Fibroblast of peridontal ligament (primary cell): ENCODE measurements at regions not wholly inside any gene's neighbourhood (a gene's known extent, or its start where the extent isn't known, plus 50 kb on each side); places are given as distances from the start of the nearest gene placed in this dataset.

Experiments
- DNase-seq: peaks from one replicate; pipeline ENCODE4 v3.0.0-alpha.2; 2010; ENCODE audit errors: extremely low read depth

DNA sequence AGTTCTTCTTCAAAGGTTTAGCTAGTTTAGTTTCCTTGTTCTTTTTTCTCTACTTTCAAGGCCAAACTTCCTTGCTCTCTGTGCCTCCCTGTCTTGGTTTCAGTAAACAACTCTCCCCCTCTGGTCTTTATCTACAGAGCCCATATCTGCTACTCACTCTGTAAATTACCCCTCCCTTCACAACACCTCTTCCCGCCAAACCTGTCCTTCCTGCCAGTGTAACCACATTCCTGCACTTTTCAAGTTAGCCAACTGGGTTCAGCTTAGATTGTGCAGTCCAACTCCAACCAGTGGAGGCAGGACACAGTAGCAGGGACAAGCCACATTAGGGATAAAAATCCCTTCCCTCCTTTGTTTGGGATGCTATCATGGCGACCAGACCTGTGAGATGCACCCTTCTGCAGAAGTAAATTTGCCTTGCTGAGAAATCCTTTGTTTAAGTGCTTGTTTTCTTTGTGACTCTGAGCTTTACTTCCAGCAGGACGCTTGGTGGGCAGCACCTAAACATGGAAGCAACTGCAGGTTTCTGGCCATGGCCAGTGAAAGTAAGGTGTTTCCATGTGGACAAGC is 706.0 kb downstream of the KCNJ3 start:
- DNase-seq, result no peak

DNA sequence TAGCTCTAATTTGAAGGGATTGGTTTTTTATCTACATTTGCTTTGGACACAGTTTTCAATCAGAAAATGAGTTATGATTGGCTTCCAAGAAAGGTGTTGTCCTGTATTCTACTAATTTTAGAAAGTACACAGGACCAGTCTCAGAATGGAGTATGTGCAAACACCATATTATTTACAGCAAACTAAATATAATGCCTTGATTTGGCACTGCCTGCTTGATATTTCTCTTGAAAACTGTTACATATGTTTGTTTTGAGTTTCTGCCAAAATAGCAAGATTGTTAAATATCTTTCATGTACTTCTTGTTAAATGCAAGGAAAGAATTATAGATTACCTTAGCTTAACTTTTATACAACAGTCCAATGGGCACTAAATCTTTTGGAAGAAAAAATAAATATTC is 694.9 kb downstream of the KCNJ3 start:
- no peak for DNase-seq

DNA sequence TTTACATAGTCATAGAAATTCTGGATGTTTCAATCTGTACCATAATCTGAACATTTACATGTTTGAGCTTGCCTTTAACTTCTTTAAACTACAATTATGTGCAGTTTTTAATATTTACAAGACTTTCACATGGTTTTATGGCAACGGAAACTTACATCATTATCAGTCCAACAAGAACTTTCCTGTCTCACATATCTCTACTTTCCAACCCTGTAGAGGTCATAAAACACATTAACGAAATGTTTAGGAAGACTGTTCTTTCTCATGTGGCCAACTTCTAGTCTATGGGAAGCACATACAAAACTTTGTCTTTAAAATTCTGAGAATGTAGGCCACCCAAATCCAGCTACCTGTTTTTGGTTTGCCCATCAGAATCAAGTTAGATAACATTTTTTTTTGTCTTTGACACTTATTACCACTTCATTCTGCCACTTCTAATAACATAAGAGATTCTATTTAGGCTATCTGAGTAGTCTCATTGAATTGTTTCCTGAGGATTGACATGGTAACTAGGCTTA is 693.2 kb downstream of the KCNJ3 start:
- no peak for DNase-seq

DNA sequence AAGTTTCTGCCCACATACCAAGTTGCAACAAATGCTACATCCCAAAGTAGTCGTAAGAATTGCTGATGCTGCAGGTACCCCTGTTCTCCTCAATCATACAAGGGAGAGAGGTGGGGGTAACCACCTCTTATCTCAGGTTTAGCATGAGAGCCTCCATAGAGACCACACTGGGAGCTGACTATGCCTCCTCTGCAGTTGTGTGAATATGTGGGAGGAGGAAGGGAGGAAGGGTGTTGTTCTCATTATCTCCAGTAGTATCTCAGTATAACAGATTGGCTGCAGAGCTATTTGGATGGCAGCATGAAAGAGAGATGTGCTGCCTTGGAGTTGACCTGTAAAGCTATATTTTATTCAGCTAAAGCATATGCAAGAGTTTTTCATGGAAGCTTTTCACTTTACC is 690.7 kb downstream of the KCNJ3 start:
- no peak for DNase-seq

DNA sequence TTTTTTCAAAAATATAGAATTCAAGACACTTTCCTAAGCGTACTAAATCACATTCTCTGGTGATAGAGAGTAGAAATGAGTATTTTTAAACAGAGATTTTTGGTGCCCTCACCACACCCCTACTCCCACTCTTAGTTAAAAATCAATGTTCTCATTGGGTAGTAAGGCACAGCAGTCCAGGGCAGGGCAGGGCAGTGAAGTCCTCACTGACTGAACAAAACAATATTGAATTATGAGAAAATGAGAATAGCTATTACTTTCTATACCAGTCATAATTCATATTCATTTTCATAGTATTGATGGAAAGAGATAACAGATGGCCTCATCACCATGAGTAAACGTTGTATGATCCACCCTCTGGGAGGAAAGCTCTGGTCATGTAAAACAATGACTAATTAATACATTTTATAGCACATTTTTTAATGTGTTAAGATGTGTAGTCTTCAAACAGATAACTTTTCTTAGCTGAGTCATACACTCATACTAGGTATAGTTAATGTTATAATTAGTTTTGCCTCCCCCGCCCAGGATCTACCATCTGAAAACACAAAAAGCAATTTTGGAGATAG is 686.1 kb downstream of the KCNJ3 start:
- DNase-seq, result no peak

DNA sequence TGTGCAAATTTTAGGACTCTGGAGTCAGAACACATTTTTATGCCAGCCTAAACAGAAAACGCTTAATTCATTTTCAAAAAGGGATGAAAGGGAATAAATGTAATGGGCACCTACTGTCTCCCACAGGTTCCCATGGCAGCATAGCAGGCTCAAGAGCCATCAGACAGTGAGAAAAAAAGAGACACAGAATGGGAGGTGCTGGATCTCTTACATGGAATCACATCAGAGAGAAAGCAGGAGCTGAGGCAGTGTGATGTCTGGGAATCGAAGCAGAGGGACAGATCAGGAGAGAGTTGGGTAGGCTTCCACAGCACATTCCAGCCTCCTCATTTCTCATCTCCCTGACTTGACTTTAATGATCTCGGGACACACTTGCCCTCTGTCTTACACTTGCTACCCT is 684.3 kb downstream of the KCNJ3 start:
- DNase-seq, result no peak

DNA sequence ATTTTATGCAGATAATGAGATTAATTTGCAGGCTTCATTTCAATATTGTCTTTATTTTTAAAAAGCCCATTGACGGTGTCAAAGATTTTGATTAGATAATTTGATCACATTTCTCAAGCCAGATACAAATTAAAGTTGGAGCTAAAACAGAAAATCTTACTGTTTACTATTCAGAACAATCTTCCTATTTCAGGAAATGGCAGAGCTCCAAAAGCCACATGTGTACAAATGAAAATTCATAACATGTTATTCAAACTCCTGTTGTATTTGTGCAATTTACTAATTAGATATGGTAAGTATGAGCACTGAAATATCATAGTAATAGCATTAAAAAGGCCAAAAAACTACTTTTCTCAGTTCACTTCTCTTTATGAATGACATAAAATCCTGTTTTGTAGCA is 682.9 kb downstream of the KCNJ3 start:
- no peak for DNase-seq

DNA sequence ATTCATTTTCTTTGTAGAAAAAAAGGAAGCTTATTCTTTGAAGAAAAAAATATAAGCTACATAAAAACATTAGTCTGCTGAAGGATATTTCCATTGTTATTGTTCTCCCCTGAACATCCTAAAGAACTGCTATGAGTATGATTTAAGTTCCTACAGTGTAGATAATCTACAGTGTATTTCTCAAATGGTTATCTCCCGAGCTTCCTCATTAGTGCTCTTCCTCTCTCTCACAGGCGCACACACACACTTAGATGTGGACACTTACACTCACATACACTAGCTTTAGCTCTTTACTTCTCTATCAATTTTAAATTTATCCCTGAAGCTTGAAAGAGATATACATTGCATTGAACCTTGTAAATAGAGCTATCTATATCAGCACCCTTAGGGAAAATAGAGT is 681.0 kb downstream of the KCNJ3 start:
- DNase-seq, result no peak

DNA sequence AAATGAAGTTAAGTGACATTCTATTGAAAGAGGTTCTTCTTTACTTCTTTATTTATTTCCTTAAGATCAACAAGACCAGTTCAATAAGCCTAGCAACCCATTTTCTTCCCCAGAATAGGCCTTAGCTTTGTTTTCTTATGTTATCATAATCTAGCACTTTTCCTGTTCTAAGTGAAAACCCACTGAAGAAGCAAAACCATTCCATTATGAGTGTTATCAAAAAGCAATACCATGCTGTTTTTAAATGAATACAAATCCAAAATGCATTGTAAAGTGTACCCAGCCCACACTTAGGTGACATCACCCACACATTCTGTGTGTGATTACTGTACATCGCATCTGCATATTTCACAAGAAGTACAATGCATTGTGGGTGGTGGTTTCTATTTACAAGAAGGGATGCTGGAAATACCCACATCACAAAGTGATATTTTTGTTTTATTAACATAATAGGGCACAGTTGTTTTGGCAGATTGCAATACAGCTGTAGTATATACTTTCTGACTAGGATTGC is 679.5 kb downstream of the KCNJ3 start:
- peak; percentile 17 for DNase-seq

DNA sequence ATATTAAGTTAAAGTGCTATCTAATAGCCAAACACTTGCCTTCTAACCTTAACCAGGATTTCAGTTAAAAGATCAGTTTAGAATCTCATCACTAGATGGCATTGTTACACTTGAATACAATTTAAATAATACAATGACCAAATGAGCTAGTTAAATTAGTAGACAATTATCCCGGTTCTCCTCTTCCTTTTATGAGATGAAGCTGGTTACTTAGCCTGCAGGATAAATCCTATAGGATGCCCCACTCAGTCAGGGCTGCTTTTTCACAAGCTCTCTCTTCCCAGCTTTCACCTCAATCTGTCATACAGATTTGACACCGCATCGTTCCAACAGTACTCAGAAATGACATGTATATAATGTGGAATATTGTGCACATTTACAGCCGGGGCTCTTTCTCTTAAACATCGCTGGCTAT is 678.8 kb downstream of the KCNJ3 start:
- DNase-seq, result peak; percentile 71

DNA sequence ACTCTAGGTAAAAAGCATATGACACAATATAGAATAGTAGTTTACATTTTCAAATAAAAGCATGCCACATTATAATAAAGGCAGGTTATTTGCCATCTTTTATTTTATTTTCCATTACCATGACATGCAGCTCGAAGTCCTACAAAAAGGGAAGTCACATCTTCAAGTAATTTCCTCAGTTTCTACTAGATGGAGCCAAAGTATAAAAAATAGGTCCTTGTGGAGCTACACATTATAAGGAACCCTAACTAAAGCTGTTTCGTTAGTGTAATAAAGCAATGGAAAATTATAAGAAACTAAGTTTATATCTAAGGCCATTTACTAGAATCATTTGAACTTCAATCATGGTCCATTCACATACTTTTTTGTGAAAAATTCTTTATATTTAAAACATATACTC is 674.5 kb downstream of the KCNJ3 start:
- DNase-seq, result peak; percentile 61

DNA sequence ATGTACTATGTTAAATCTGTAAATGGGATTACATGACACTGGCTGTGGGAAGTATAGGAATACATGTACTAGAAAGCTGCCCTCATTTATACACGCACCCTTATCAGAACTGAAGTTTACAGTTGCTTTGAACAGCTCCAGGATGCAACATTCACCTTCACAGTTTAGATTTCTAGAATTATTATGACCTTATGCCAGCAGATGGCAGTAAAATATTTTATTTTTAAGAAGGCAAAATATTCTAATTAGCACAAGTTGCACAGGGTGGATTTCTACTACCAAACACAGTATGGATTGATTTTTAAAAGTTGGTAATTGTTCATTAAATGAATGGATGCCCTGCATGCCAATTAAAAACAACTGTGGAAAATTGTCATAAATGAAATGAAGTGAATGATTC is 670.4 kb downstream of the KCNJ3 start:
- DNase-seq, result peak; percentile 39

DNA sequence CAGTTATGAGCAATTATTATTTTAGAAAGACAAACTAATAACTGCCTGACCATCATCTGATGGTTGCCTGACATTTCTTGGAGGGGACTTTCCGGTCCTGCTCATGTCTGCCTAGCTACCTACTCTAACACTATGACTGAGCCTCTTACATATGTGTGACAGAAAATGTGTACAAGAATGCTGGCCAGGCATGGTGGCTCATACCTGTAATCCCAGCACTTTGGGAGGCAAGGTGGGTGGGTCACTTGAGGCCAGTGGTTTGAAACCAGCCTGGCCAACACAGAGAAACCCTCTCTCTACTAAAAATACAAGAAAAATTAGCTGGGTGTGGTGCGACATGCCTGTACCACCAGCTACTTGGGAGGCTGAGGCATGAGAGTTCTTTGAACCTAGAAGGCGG is 666.3 kb downstream of the KCNJ3 start:
- no peak for DNase-seq

DNA sequence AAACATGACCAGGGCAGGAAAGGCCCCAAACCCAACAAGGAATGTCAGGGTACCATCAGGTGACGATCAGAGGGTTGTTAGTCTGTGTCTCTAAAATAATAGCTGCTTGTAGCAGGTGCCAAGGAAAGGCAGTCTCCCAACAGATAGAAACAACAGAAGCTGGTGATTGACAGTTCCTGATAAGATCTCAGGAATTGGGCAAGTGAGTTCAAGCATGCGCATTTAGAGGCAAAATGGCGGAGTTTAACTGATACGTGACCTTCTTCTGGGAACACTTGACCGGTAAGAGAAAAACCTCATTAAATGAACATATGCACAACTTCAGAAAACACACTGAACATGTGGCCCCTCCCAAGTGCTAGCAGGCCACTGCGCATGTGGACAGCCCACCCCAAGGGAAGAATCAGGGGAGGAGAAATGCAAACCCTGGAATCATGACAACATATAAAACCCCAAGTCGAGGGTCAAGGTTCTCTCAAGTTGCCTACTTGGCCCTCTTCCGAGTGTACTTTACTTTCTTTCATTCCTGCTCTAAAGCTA is 664.9 kb downstream of the KCNJ3 start:
- no peak for DNase-seq

DNA sequence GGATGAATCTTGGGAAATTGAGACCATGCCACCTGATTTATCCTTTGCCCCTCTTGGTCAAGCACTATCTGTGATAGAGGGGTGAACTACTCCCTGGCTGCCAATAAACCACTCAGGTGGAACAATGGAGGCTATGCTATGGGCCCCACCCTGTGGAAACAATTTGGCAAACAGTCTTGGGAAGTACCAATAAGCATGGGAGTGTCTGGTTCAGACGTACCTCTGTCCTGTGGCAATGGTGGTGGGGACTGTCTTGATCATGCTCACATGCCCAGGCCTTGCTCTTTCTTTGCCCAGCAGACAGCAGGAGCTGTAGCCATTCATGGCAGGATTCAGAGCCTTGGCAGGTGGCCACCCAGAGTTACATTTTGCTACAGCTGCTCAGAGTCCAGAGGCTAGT is 658.7 kb downstream of the KCNJ3 start:
- DNase-seq, result no peak

DNA sequence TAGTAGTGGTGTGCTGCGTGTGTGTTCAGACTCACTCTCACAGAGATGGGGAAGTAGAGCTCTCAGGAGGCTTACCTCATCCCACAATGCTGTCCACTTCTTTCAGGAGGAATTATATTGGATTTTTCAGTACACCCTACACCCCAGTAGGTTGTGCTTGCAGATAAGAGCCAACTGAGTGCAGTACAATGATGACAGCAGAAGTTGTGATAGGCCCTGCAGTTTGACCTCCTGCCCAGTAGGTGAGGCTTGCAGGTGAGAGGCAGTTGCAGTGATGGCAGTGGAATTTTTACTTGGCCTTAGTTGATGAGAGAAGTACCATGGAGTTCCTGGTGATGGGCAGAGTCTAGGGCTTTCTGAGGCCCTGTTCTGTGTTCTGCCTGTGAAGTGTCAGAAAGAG is 657.8 kb downstream of the KCNJ3 start:
- no peak for DNase-seq

DNA sequence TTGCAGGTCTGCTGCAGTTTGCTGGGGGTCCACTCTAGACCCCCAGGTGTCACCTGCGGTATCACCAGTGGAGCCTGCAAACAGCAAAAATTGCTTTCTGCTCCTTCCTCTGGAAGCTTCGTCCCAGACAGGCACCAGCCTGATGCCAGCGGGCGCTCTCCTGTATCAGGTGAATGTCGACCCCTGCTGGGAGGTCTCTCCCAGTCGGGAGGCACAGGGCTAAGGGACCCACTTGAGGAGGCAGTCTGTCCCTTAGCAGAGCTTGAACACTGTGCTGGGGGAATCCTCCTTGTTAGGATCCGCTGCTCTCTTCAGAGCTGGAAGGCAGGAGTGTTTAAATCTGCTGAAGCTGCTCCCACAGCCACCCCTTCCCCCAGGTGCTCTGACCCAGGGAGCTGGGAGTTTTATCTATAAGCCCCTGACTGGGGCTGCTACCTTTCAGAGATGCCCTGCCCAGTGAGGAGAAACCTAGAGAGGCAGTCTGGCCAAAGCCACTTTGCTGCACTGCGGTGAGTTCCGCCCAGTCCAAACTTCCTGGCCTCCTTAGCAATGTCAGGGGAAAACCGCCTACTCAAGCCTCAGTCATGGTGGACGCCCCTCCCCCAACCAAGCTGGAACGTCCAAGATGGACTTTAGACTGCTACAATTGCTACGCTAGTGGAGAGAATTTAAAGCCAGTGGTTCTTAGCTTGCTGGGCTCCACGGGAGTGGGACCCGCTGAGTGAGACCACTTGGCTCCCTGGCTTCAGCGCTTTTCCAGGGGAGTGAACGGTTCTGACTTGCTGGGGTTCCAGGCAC is 652.5 kb downstream of the KCNJ3 start:
- no peak for DNase-seq

DNA sequence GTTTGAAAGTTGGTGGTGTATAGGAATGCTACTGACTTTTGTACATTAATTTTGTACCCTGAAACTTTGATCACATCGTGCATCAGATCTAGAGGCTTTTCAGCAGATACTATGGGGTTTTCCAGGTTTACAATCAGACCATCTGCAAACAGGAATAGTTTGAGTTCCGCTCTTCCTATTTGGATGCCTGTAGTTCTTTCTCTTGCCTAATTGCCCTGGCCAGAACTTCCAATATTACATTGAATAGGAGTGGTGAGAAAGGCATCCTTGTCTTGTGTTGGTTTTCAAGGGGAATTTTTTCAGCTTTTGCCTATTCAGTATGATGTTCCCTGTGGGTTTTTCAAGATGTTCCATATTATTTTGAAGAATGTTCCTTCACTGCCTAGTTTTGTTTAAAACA is 633.5 kb downstream of the KCNJ3 start:
- no peak for DNase-seq

DNA sequence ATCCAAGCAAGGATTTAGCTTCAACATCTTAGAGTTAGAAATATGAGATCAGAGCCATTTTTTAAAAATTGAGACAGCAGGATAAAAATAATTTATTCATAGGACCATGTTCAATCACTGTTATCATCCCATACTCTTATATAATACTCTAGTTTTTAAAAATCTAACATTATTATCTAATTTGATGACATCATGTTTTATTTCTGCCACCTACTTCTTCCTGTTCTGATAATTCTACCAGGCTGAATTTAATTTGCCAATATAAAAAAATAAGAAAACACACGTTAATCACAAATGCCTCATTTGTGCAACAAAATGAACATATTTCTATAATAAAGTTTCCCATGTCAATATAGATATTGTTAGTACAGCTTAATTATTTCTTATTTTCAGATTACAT is 621.7 kb downstream of the KCNJ3 start:
- no peak for DNase-seq

DNA sequence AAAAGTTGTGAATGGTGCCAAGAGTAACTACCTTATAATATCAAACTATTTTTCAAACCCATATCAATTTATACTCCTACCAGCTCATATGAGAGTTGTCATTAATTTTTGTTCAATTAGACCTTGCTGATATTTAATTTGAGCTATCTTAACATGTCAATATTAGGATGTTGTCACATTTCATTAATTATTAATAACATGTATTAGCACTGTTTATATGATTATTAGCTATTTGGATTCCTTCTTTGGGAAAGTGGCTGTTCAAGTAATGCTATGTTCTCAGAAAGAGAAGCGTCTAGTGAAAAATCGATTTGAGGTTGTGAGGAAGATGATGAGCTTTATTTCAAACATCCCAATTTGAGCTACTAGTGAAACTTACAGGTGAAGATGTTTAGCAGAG is 620.2 kb downstream of the KCNJ3 start:
- no peak for DNase-seq

DNA sequence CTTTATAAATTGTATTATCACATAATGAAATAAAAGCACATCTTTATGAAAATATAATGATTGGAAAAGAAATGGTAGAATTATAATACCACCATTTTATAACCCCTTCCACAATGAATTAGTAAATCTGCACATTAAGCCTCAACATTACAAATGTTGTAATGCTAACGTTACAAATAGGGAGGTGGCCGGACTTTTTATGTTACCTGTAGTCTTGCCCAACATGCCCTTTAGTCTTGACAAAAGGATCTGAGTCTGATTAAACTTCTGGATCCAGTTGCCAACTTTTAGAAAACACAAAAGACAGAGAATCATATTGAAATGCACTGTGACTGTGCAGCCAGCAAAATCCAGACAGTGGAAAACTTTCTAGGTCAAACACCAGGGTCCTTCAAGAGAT is 617.3 kb downstream of the KCNJ3 start:
- no peak for DNase-seq

DNA sequence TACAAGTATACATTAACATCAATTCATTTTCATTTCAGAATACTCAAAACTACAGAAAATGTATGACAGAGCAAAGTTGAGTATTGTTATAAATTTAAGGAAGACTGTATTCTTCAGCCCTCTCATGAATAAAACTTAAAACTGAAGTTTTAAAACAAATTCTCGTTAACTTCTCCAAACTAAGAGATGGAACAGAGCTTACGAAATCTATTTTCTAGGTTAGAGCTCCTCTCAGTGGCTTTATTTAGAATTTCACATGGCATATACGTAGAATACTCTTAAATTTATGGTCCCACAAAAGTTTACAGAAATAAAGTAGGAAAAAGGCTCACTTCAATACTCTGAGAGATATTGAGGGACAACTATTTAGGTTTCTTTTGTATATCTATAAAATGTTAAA is 612.1 kb downstream of the KCNJ3 start:
- peak; percentile 49 for DNase-seq

DNA sequence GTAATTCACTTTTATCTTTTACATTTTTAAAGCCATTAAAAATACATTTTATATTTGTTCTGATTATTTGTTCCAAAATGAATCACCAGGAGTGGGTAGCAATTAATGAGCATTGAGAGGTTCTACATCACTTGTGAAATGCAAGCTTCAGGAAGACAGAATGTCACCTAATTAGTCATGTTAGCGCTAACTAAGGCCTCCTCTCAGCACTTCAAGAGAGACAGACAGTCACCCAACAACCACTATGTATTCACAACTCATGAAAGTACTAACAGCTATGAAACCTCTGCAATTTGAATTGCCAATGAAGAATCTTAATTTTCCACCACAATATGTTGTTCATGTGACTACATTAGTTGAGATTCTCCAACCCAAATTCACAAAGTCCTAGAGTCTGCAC is 611.0 kb downstream of the KCNJ3 start:
- no peak for DNase-seq
